Activated CD4-positive, alpha-beta T cell treated with anti-CD3 and anti-CD28 coated beads, Interleukin-2, amount 50 U/mL, for 1 hour (primary cell): ENCODE measurements at regions not wholly inside any gene's neighbourhood (a gene's known extent, or its start where the extent isn't known, plus 50 kb on each side); places are given as distances from the start of the nearest gene placed in this dataset.

ENCODE experiments used
- DNase-seq: peaks from one replicate; pipeline ENCODE4 v3.0.0-alpha.2; 2020

- DNase-seq = no peak
These were observed 97.3 kb downstream of the RTP4 start for GRCh38 chr3:187465503-187465902.

DNA sequence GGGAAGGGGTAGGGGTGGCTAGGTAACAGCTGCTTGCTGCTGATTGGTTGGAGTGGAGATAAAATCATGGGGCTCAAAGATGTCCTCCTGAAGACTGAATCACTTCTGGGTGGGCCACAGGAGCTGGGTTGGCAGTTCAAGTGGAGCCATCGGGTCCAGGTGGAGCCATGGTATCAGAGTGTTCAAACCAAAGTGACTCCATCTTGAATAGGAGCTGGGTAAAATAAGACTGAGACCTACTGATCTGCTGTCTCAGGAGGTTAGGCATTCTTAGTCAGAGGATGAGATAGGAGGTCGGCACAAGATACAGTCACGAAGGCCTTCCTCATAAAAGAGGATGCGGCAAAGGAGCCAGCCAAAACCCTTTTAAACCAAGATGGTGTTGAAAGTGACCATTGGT lies 96.5 kb downstream of the RTP4 start:
- no peak for DNase-seq

DNA sequence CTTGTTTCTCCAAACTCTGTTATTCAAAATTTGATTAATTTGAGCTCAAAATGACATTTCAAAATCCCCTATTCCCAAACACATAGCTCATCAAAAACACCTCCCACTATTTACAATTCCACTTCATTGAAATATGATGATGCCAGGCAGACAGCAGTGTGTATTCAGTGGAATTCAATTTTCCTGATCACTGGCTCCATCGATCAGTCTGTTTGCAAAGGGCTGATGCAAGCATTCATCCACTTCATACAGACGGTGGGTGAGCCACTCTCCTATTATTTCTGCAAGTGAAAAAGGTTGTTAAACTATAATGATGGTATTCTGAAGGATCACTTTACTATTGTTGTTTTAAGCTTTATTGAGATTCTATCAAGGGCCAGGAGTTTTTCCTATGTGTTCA lies 90.7 kb downstream of the RTP4 start:
- DNase-seq = no peak

- no peak for DNase-seq
These were observed 90.2 kb downstream of the RTP4 start for GRCh38 chr3:187458383-187458782.

DNA sequence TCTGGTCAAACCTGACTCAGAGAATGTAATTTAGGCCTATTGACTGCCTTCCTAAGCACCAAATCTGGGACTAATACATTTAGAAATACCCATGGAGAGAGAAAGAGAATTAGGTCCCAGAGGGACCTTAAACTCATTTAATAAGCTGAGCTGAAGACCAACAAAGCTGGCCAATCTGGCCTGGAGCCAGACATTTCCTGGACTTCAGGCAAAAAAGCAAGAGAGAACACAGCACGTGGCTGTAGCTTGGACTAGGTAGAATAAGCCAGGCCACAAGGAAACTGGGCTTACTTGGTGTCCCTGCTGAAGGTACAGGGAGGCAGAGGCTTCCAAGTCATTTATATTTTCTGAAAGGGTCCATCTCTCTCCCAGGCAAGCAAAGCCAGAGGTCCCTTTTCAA lies 88.1 kb downstream of the RTP4 start:
- no peak for DNase-seq

GRCh38 chr3:187454085-187454815 lies 86.1 kb downstream of the RTP4 start:
- no peak for DNase-seq

DNA sequence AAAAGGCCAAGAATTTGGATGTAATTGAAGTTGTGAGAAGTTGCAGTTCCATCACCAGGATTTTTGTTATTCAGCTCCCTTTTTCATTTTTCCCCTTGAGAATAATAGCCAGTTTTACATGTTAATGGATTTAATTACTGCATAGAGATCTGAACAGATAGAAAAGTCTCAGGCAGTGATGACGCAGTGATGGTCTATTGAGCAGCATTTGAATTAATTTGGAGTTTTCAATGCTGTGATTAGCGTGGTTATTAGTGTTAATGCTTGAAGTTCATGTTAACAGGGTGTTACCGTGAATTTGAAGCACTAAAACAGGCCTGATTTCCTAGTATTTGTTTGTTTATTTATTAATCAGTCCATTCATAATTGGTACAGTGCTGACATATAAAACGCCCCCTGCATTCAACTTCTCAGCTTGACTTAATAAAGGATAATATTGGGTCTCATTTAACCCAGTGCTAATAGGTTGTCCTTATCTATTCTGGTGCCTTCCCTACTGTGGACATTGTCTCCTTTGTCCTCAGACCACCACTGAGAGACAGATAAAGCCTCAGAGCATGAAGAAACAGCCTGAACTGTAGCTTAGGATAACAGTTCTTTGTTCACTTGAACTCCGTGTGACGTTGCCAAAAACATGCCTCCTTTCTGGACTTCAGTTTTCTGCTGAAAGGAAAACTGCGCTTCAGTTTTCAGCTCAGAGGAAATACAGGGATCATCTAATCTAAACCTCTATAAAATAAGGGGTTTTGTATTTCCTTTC lies 82.4 kb downstream of the RTP4 start:
- DNase-seq = no peak

GRCh38 chr3:187448674-187449073 lies 80.5 kb downstream of the RTP4 start:
- no peak for DNase-seq

DNA sequence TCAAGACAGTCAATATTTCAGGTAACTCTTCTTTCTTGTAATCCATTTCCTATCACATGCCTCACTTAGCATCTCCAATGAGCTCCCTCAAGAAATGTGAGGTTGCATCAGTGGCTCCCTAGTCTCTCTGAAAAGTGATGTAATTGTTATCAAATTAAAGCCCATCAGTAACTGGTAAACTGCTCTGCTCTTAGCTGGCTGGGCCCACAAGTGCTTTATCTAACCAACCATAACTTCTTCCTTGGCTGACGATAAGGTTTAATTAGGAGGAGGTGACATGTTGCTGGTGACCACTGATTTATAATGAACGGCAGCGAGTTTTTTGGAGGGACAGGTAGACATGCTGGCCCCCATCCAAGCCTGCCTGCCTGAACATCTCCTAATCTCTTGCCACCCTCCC lies 79.6 kb downstream of the RTP4 start:
- DNase-seq = no peak

DNA sequence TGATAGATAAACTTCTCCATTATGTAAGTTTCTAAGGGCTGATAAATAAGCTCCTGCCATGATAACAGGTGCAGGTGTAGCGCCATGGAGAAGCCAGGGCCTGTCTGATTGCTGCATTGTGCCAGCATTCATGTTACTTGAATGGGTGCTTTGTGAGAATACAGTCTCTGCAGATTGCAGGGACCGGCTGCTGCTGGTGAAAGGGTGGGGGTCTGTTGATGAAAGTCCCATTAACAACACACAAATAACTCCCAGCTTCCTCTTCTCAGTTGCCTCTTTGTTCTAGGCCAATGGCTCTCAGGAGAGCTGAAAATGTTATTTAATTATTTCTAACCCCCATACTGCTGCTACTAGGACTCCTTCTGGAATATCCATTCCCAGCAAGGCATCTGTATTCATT lies 77.2 kb downstream of the RTP4 start:
- no peak for DNase-seq

DNA sequence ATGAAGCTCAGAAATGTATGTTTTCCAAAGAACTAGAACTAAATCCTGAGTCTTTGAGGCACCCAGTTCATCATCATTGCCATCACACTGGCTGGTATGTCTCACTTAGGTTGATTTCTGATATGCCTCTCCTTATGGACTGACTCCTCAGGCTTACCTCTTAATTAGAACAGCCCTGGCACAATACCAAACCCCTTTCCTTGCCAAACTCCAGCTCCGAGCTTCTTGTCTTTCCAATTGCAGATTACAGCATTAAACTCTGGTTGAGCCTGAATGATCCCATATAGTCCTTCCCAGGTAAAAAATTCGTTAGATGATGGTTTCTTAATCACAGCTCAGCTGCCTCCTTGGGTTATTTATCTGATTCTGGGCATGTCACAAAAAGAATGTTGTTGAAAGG lies 66.3 kb downstream of the RTP4 start:
- no peak for DNase-seq

GRCh38 chr3:187430576-187430975 lies 62.4 kb downstream of the RTP4 start:
- DNase-seq = no peak
